Endodermal cell (in vitro differentiated cells): ENCODE measurements at regions not wholly inside any gene's neighbourhood (a gene's known extent, or its start where the extent isn't known, plus 50 kb on each side); places are given as distances from the start of the nearest gene placed in this dataset.
"Not testable (repeated sequence)": the region's sequence is repeated elsewhere in the genome, so short reads cannot be mapped to it uniquely, and the experiment has no call there.

Source experiments
- DNase-seq: peaks from one replicate; pipeline ENCODE4 v3.0.0-alpha.2; 2017
- H3K27ac ChIP-seq: 2 replicates; pipeline ENCODE4 v1.5.1; 2013; ENCODE audit warnings: mild to moderate bottlenecking, low read depth, low read length, moderate library complexity
- H3K27me3 ChIP-seq: 2 replicates; pipeline ENCODE4 v1.6.1; 2013; ENCODE audit warnings: mild to moderate bottlenecking, low read length, moderate library complexity; ENCODE audit not compliant: insufficient read depth, control insufficient read depth, poor library complexity, severe bottlenecking
- H3K36me3 ChIP-seq: 2 replicates; pipeline ENCODE4 v1.7.0; 2013; ENCODE audit warnings: mild to moderate bottlenecking, low read length, moderate library complexity; ENCODE audit not compliant: control insufficient read depth, insufficient read depth
- H3K4me1 ChIP-seq: one replicate; pipeline ENCODE4 v1.7.0; 2013; ENCODE audit warnings: low read length; ENCODE audit not compliant: control insufficient read depth, insufficient read depth
- H3K4me3 ChIP-seq: 2 replicates; pipeline ENCODE4 v1.5.1; 2013; ENCODE audit warnings: mild to moderate bottlenecking, low read length, moderate library complexity
- H3K9ac ChIP-seq: 2 replicates; pipeline ENCODE4 v1.6.1; 2013; ENCODE audit warnings: mild to moderate bottlenecking, low read length, moderate library complexity; ENCODE audit not compliant: poor library complexity, severe bottlenecking; ENCODE audit errors: extremely low read depth
- H3K9me3 ChIP-seq: 2 replicates; pipeline ENCODE4 v1.6.1; 2013; ENCODE audit warnings: mild to moderate bottlenecking, low read length, moderate library complexity; ENCODE audit not compliant: control insufficient read depth
- H3K27ac Mint-ChIP-seq: 2 replicates; pipeline ENCODE4 v1.8.0; 2020; ENCODE audit warnings: mixed read lengths
- H3K27me3 Mint-ChIP-seq: 2 replicates; pipeline ENCODE4 v1.8.0; 2021; ENCODE audit warnings: mild to moderate bottlenecking, mixed read lengths; ENCODE audit not compliant: insufficient read depth
- H3K36me3 Mint-ChIP-seq: 2 replicates; pipeline ENCODE4 v1.8.0; 2020; ENCODE audit warnings: low read depth, mixed read lengths
- H3K4me1 Mint-ChIP-seq: 2 replicates; pipeline ENCODE4 v1.8.0; 2020; ENCODE audit warnings: mixed read lengths
- H3K4me3 Mint-ChIP-seq: 2 replicates; pipeline ENCODE4 v1.8.0; 2020; ENCODE audit warnings: mild to moderate bottlenecking, moderate library complexity, mixed read lengths
- H3K9me3 Mint-ChIP-seq: 2 replicates; pipeline ENCODE4 v1.8.0; 2020; ENCODE audit warnings: mild to moderate bottlenecking, mixed read lengths
- CTCF ChIP-seq: fragments of 200-600 bp; sonication (generic); conservative IDR thresholded peaks from 2 replicates; pipeline ENCODE4 v1.5.0; 2021; ENCODE audit warnings: antibody characterized with exemption, mild to moderate bottlenecking
- WGBS, 2 experiments: methylation state at CpG; one replicate each; pipeline versions ENCODE4 v1.1.5 to v1.1.7; 2013; ENCODE audit warnings: missing lambda C conversion rate in 2 of 2, mixed read lengths in 1 of 2; ENCODE audit not compliant: insufficient coverage in 1 of 2, insufficient read length in 1 of 2; 5-methylcytosine and 5-hydroxymethylcytosine counted together

- not testable (repeated sequence) for H3K4me1 Mint-ChIP-seq, H3K27me3 ChIP-seq, H3K27ac Mint-ChIP-seq, H3K9ac ChIP-seq, H3K27ac ChIP-seq, H3K4me1 ChIP-seq, DNase-seq, H3K36me3 ChIP-seq, H3K9me3 ChIP-seq, H3K4me3 ChIP-seq, H3K36me3 Mint-ChIP-seq, H3K4me3 Mint-ChIP-seq, H3K27me3 Mint-ChIP-seq
- 78 to 80% methylated on average over 1 to 11 of the region's 12 CpGs for WGBS, 2 experiments
- peaks cover 54% of the 10 kb centered on the region for H3K9me3 Mint-ChIP-seq
These were observed 396.3 kb downstream of the KCNJ18 start for GRCh38 chr17:22088589-22088988.

- 91 to 93% methylated on average over 16 to 24 of the region's 25 CpGs for WGBS, 2 experiments
- Histone ChIP-seq H3K27me3 (no peaks in the 10 kb centered on the region), H3K4me3 (no peak overlapping the region), H3K36me3 (no peaks in the 10 kb centered on the region), H3K4me1 (no peaks in the 10 kb centered on the region), H3K9me3 (no peaks in the 10 kb centered on the region), H3K9ac (no peak overlapping the region), H3K27ac (no peak overlapping the region)
- DNase-seq = no peak
- Mint-ChIP-seq H3K36me3 (no peaks in the 10 kb centered on the region), H3K4me1 (no peaks in the 10 kb centered on the region), H3K27ac (no peak overlapping the region), H3K9me3 (peaks cover 59% of the 10 kb centered on the region), H3K27me3 (no peaks in the 10 kb centered on the region), H3K4me3 (no peak overlapping the region)
- TF ChIP-seq CTCF = no peak
These were observed 398.1 kb downstream of the KCNJ18 start for GRCh38 chr17:22090263-22090935.

- H3K9me3 Mint-ChIP-seq = peaks cover 58% of the 10 kb centered on the region
- H3K9me3 ChIP-seq, H3K4me3 ChIP-seq, H3K27ac ChIP-seq, H3K4me1 Mint-ChIP-seq, H3K27me3 ChIP-seq, H3K36me3 Mint-ChIP-seq, H3K36me3 ChIP-seq, H3K27ac Mint-ChIP-seq, H3K27me3 Mint-ChIP-seq, DNase-seq, H3K9ac ChIP-seq, H3K4me1 ChIP-seq: not testable (repeated sequence)
- WGBS, 2 experiments = 92 to 96% methylated on average over 4 to 9 of the region's 11 CpGs
- peak overlapping the region; percentile 46 for H3K4me3 Mint-ChIP-seq
These were observed 398.8 kb downstream of the KCNJ18 start for GRCh38 chr17:22091041-22091679.

- H3K36me3 ChIP-seq, H3K4me1 Mint-ChIP-seq: not testable (repeated sequence)
These were observed 399.5 kb downstream of the KCNJ18 start for GRCh38 chr17:22091840-22092239.

GRCh38 chr17:22095414-22095813 lies 403.1 kb downstream of the KCNJ18 start:
- H3K9me3 ChIP-seq = not testable (repeated sequence)

More at GRCh38 chr17:22091840-22092239, 399.5 kb downstream of the KCNJ18 start:
- not testable (repeated sequence) for H3K4me3 Mint-ChIP-seq, H3K36me3 Mint-ChIP-seq, DNase-seq, H3K4me1 ChIP-seq, H3K27ac ChIP-seq, H3K4me3 ChIP-seq, H3K9me3 ChIP-seq, H3K9ac ChIP-seq, H3K27me3 ChIP-seq, H3K27me3 Mint-ChIP-seq, H3K27ac Mint-ChIP-seq
- 88% methylated on average over 4 of the region's 4 CpGs; no CpG with 5 or more reads in 1 of the 2 experiments for WGBS, 2 experiments
- peaks cover 56% of the 10 kb centered on the region for H3K9me3 Mint-ChIP-seq

GRCh38 chr17:22099633-22100032 lies 407.3 kb downstream of the KCNJ18 start:
- H3K4me1 Mint-ChIP-seq, H3K27ac ChIP-seq, H3K27me3 Mint-ChIP-seq, H3K4me1 ChIP-seq, H3K4me3 ChIP-seq, H3K27ac Mint-ChIP-seq, H3K4me3 Mint-ChIP-seq, DNase-seq, H3K36me3 Mint-ChIP-seq, H3K9ac ChIP-seq, H3K9me3 ChIP-seq, H3K36me3 ChIP-seq, H3K27me3 ChIP-seq: not testable (repeated sequence)
- H3K9me3 Mint-ChIP-seq = peaks cover 36% of the 10 kb centered on the region

More at GRCh38 chr17:22095414-22095813, 403.1 kb downstream of the KCNJ18 start:
- H3K36me3 ChIP-seq, H3K4me1 ChIP-seq, H3K4me1 Mint-ChIP-seq, H3K36me3 Mint-ChIP-seq, H3K27ac ChIP-seq, DNase-seq, H3K9ac ChIP-seq, H3K27me3 Mint-ChIP-seq, H3K4me3 ChIP-seq, H3K27me3 ChIP-seq, H3K4me3 Mint-ChIP-seq, H3K27ac Mint-ChIP-seq: not testable (repeated sequence)
- whole genome bisulfite sequencing, 2 experiments = 100% methylated on average over 1 of the region's 2 CpGs; no CpG with 5 or more reads in 1 of the 2 experiments
- peaks cover 48% of the 10 kb centered on the region for H3K9me3 Mint-ChIP-seq
